ENCODE measurements at regions not wholly inside any gene's neighbourhood (a gene's known extent, or its start where the extent isn't known, plus 50 kb on each side); places are given as distances from the start of the nearest gene placed in this dataset.

GRCh38 chr2:234673961-234674759, 177.3 kb upstream of the ARL4C start:
- DNase-seq = no peak

DNA sequence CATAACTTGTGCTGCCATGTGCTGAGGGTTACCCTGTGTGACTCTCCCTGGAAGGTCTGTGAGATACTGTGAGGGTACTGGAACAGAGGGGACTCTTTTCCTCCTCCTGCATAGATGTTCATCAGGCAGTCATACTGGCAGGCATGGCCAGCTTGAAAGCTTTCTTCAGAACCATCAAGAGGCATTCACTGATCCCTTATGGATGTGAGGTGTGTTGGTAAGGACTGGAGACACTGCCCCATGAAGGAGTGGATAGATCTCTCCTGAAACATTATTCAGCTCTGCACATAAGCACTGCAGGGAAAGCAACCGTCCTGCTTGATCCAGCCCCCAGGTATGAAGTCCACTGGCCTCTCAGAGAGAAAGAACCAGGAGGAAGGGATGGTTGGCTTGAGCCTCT, 176.6 kb upstream of the ARL4C start:
- no peak for DNase-seq

- DNase-seq = no peak
Measured at GRCh38 chr2:234672498-234673150, 175.7 kb upstream of the ARL4C start.

DNA sequence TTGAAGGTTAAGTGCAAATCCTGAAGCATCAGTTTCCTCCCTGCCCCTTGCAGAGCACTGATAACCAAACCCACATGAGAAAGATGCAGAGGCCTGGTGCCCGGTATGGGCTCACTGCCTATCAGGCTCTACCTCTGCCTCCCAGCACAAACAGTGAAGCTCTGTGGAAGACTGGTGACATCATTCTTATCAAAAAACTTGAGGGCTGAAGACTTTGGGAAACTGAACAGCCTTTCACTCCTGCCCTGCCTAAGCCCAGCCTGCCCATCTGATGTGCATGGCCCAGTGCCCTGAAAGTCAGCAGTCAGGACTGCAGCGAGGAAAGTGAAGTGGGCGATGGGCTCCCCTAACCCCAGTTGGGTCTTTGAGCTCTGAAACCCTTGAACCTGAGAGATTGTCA, 174.8 kb upstream of the ARL4C start:
- no peak for DNase-seq

DNA sequence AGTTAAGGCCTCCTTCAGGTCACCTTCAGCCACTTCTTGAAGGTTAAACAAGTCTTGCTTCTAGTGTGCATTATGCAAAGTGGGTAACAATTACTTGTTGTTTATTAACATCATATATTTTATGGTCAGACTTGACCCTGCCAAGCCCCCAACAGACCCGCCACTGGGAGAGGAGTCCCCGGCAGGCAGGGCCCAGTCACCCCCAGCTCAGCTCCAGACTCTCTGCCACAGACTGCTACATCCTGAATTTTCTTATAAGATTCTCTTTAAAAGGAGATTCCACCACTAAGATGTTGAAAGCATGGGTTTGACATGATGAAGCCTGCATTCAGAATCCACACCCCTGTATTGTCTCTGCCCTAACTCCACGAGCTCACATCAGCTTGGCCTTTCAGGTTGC, 174.3 kb upstream of the ARL4C start:
- DNase-seq = no peak

DNA sequence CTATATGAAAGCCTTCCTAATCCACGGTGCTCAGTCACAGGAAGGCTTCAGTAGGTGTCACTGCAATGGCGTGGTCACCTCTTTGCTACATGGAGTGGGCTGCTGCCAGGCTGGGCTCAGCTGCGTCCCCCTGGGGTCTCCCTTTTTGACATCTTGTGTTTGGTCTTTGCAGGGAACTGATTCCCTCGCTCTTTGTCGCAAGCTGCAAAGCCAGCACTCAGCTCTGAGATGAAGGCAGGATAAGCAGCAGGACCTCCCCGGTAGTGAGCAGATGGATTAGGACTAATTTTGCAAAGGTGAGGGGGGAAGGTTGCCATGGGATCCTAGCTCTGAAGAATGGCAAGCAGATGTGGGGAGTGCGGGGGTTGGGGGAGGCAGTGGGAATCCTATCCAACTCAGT, 173.9 kb upstream of the ARL4C start:
- no peak for DNase-seq

DNA sequence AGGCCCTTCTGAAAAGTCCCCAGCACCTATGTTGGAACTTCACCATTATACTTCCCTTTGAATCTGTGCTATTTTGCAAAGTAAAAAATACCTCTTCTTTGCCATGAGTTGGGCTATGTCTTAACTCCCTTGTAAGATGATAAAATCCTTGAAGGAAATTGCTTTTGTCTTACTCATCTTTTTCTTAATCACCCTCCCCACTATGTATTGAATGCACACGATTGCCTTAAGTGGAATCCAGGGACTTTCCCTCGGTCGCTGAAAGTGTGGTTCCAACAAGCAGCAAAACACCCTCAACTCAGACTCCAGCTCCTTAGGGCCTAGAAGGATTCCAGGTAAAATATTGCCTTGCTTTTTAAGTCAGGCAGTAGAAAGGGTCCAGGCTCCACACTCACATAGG, 173.2 kb upstream of the ARL4C start:
- no peak for DNase-seq

DNA sequence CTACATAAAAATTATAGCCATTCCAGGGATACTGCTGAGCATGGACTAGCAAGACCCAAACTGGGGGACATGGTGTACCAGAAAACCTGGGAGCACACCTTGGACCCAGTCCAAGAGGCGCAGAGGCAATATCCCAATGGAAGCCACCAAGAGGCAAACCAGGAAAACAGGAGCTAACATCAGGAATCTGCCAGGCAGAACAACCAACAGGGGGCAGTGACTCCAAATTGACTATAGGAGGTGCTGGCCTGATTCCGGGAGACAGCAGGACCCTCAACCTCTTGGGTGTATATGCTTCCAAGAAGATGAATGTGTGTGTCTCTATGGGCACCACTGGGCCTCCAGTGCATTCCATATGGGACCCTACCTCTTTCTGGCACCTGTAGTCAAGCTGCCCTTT, 172.7 kb upstream of the ARL4C start:
- DNase-seq = no peak

DNA sequence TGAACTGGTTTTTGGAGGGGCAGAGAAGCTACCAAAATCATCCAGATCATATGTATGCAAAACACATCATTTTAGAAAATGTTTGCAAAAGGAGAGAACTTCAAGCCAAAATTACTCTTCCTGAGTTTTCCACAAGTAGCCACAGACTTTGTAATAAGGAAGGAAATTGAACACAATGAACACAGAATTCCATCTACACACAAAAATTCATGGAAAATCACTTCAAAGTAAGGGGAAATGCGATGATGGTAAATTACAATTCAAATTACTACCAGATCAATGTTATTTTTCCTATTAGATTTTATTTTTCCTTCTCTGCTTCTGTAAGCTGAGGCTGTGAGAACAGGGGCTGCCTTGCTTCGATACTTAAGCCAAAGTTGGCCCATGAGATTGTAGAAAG, 172.1 kb upstream of the ARL4C start:
- DNase-seq = no peak

DNA sequence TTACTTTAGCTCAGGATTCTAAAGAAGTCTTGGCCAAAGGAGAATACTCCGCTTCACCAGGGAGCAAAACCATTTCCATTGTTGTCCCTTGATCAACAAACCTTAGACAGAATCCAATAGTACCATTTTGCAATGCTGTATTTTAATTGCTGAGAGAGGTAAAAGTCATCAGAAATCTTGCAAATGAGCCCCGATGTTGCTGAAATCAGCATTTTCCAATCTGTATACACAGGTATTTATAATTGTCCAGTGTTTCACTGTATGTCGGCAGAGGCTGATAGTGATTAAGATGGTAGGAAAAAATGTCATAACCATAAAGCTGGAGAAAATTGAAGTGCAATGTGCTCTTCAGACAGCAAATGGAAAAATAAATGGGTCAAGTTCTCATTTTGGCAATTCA, 170.0 kb upstream of the ARL4C start:
- DNase-seq = no peak

GRCh38 chr2:234665304-234665703, 168.4 kb upstream of the ARL4C start:
- no peak for DNase-seq

DNA sequence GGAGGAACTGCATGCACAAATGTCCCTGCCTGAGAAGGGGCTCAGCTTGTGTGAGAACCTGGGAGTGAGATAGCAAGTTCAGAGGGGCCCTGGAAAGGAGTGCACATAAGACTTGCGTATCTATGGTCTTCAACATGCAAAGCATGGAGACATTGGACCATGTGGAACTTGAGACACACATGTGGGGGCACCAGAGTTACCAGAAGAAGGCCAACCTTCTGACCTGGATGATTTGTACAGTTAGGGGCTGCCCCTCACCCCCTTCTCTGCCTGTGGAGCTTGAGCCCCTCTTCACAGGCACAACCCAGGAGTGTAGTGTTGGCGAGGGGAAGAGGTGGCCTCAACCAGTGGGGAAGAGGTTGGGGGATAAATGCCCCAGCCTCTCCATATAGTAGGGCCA, 165.0 kb upstream of the ARL4C start:
- DNase-seq = no peak

DNA sequence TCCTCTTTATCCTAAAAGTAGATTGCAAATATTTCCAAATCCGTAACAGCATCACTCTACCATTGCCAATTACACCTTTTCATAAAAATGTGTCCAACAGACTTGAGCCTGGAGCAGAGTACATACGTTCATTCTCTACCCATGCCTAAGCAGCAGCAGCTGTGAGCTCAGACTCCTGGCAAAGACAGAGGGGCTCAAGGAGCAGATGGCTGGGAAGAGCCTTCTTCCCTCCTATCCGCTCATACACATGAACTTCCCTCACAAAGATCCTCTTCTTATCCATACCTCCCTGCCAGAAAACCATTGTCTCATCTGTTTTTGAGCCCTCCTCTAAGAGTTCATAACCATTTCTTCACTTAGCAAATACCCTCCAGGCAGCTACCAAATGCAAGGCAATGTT, 164.3 kb upstream of the ARL4C start:
- no peak for DNase-seq

- DNase-seq = no peak
Measured at GRCh38 chr2:234655706-234656105, 158.8 kb upstream of the ARL4C start.

DNA sequence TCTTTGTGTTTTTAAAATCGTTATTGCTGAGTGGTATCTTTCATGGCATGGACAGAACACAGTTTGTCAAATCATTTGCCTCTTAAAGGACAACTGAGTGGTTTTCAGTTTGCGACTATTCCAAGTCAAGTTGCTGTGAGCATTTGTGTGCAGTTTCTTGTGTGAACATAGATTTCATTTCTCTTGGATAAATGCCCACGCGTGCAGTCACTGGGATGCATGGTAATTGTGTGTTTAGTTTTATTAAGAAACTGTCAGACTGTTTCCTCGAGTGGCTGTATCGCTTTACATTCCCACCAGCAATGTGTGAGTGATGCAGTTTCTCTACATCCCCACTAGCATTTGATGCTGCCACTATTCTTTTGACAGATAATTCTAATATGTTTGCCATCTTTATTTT, 154.0 kb upstream of the ARL4C start:
- no peak for DNase-seq

GRCh38 chr2:234649951-234650350, 153.1 kb upstream of the ARL4C start:
- no peak for DNase-seq

DNA sequence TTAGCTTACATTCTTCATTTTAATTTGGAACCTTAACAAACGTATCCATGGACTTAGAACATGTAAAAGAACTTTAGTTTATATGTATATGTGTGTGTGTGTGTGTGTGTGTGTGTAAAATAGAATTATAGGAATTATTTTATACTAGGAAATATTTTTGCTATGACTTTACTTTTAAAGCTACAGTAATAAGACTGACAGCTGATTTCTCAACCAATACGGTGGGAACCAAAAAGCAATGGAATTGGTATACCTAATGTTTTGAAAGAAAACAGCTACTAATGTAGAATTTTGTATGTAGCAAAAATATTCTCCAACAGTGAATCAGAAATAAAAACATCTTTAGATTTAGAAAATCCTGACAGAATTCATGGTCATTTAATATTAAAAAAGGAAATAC, 146.5 kb upstream of the ARL4C start:
- DNase-seq = peak; percentile 20

DNA sequence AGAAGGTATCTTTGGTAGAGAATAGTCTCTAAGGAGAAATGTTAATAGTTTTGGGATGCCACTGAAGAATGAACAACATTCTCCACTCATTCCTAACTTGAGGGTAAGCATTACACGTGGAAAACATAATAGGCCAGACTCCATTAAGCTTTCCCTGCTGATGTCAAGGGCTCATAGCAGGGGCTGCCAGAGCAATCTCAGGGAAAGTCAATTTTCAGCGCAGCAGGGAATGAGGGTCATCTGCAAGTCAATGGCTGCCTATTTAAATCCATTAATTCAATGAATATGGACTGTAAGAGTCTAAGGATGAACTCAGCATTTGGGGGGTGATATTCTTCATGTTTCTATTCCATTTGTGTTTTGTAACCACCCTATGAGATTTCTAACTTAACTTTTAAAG, 144.2 kb upstream of the ARL4C start:
- no peak for DNase-seq

DNA sequence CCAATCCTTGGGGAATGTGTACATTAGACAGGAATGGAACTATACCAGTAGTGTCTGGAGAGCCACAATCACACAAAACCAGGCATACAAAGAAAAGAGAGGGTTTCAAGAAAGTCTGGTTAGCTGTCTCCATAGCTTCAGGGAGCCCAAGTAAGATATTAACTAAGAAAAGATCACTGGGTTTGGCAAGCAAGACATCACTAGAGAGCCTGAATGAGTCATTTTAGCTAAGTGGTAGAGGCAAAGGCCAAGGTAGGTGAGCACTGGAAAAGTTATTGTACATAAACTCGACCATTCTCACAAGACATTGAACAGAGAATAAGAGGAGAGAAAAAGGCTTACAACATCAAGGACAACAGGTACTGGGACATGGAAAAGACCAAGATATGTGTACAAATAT, 143.8 kb upstream of the ARL4C start:
- DNase-seq = no peak

DNA sequence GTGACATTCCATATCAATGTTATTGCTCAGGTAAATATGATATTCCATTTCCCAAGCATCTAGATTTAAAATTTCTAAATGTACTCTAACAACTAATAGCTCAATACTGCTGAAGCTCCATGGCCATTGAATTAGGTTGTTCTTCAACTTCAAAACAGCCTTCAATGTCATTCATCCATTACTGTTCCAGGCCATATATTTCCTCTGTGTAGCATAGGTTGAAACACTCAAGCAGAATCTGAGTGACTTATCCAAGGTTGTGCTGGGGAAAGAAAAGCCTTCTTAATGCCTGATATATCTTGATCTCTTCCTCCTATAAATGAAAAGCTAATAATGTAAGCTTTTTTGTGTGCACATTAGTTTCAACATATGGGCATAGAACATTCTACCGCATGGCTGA, 142.1 kb upstream of the ARL4C start:
- no peak for DNase-seq

- DNase-seq = no peak
Measured at GRCh38 chr2:234635284-234635683, 138.4 kb upstream of the ARL4C start.

GRCh38 chr2:234633581-234634230, 136.8 kb upstream of the ARL4C start:
- DNase-seq = no peak

GRCh38 chr2:234632527-234633391, 135.9 kb upstream of the ARL4C start:
- no peak for DNase-seq
